ENCODE measurements at regions not wholly inside any gene's neighbourhood (a gene's known extent, or its start where the extent isn't known, plus 50 kb on each side); places are given as distances from the start of the nearest gene placed in this dataset.
A peak's percentile ranks its signal among the peaks of the same experiment; 100 is the strongest.

DNA sequence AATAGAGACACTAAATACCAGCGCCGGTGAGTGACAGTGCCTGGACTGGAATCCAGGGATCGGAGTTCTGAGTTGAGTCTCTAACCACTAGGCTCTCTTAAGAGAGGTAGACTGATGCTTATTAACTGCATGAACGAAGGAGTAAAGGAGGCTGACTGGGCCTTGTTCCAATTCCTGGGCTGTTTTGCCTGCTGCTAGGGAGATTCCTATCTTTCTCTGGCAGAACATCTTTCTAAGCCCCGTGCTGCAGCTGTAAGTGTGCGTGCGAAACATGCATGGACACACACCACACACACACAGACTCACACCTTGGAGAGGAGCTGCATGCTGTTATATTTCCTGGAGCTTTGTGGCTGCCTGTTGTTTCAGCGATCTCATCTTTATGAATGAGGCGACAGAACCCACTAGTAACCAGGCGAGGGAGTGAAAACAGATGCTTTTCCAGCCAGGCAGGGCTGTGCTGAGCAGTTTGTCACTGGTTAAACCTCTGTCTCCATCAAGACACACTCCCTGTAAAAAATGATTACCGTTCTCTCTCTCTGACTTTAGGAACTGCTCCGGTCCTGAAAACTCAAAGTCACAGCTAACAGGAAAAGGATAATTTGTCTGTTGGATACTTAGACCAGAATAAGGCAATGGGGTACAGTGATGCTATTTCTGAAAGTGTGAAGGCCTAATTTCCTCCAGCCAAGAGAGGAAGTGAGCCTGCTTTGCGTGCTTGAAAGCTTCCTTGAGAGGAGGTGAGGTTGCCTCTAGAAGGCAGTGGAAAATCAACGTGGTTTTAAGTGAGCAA lies 157.4 kb upstream of the ZNF217 start:
- DNase-seq (ENCODE audit: low read depth): peak; percentile 59

DNA sequence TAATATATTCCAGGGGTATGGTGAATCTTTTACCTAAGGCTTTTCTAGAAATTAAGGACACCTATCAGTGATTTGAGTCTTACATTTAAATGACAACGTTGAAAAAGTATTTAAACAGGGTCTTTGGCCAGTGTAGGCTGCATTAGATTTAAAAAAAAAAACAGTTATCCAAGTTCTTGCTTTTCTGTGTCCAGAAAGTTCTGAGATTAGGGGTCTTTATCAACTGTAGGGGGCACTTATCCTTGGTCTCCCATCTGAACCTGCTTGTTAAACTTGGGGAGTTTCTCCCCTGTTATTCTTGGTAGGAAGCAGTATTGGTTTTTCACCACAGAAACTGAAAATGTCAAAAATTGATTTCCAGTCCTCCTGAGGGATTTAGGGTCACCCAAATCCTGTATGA lies 155.9 kb upstream of the ZNF217 start:
- DNase-seq (ENCODE audit: low read depth): no peak

DNA sequence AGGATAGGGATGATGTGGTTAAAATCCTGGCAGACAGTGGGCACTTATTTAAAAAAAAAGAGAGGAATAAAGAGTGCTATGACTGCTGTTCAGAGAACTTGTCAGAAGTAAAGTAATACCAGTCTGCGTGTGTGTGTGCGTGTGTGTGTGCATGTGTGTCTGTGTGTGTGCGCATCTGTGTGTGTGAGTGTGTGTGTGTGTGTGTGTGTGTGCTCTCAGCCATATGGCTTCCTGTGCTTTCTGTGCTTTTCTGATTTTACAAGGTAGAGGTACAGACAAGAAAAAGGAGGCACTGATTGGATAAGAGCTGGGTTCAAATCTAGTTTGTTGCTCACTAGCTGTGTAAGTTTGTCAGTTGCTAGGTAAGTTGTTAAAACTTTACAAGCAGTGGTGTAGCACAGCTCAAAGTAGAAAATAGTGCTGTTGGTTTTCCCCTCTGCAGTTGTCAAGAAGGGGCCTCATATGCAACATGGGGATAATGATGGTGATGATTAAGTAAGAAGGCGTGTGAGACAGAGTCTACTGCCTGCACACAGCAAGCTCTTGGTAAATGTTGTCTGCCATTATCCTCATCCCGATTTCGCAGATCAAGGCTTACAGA lies 155.3 kb upstream of the ZNF217 start:
- peak; percentile 49 for DNase-seq (ENCODE audit: low read depth)

DNA sequence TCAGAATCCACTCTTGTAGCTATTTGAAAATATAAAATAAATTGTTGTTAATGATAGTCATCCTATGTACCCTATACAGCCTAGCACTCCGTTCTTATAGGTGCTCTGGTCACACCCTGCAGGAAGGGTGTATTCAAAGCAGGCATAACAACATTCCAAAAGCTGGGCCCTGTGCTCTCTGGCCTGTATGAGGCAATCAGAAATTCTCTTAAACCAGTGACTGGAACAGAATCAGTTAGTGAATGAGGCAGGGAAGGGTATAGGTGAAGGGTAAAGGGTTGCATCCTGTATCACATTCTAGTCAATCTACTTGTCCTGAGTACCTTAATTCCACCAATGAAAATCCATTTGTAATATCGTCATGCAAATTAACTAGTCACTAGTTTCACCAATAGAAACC lies 154.5 kb upstream of the ZNF217 start:
- no peak for DNase-seq (ENCODE audit: low read depth)

DNA sequence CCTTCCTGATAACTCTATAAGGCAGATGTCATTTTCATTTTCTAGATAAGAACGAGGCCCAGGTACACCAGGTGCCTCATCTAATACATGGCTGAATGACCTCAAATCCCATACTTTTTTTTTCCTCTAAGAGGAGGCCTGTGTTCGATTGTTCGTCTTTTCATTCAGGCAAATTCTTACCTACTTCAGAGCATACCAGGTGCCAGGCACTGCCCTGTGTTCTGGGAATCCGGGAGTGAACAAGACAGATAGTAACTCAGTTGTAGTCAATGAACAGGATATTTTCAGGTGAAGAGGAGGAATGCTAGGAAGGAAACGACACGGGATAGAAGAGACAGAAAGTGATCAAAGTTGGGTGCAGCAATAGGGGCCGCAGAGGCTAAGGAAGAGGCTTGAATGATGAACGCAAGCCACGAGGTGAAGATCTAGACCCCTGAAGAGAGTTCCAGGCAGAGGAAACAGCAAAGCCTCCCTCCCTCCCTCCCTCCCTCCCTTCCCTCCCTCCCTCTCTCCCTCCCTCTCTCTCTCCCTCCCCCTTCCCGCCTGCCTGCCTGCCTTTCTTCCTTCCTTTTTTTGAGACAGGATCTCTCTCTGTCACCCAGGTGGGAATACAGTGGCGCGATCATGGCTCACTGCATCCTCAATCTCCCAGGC lies 150.1 kb upstream of the ZNF217 start:
- DNase-seq (ENCODE audit: low read depth): no peak

DNA sequence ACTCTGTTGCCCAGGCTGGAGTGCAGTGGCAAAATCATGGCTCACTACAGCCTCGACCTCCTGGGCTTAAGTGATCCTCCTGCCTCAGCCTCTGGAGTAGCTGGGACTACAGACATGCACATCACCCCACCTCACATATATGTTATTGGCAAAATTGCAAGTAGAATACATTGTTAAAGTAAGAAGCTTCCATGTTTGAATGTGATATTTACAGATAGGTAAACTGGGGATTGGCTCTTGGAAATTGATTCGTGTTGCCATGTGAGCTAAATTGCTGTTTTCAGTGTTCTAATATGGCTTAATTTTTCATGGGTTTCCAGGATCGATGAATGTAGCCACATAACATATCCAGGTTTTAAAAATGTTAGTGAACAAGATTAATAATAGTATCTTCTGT lies 149.0 kb upstream of the ZNF217 start:
- no peak for DNase-seq (ENCODE audit: low read depth)

DNA sequence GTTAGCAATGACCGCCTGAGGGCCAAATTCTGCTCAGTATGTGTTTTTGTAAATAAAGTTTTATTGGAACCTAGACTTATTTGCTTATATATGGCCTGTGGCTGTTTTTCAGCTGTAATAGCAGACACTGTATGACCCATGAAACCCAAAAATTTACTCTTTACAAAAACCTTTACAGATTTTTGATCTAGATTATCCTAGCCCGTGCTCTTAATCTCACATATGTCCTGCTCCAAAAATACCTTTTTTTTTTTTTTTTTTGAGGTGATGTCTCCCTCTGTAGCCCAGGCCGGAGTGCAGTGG lies 148.0 kb upstream of the ZNF217 start:
- DNase-seq (ENCODE audit: low read depth): no peak

DNA sequence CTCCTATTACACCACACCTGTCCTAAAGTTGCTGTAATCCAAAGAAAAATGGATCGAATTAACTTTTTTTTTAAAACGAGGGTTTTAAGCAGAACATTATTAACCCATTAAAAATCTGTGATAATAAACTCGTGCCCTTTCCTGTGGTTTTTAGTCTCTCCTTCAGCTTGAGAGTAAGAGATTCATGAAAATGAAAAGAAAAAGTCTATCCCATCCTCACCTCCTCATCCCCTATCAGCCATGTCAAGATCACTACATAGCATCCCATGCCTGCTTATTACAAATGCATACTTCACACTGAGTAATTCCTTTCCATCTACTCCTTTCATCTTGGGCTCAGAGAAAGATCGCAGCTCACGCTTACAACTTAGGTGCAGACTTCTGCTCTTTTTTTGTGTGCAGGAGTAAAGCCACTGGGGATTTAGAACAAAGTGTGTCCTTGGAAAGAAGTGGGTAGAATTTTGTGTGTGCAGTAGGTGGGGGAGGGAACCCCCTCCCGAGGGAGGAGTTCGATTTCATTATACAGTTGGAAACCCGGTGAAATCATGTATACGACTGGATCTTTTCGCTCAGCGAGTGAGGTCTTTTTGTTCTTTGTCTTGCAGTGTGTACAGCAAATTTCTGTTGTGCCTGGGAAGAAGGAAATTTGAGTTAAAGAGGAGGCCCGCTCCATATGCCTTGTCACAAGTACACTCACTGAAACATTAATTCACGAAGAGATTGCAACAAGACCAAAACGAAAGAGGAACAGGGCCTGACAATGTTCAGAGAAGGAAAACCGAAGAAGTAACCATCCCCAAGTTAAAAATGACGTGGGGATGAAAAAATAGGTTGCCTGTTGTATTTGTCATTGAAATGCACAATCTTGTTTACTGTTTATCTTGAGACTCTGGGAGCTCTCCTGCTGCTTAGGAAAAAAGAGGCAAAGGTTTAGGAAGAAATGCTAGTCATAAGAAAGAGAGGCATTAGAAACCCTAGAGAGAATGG lies 146.5 kb upstream of the ZNF217 start:
- no peak for DNase-seq (ENCODE audit: low read depth)

DNA sequence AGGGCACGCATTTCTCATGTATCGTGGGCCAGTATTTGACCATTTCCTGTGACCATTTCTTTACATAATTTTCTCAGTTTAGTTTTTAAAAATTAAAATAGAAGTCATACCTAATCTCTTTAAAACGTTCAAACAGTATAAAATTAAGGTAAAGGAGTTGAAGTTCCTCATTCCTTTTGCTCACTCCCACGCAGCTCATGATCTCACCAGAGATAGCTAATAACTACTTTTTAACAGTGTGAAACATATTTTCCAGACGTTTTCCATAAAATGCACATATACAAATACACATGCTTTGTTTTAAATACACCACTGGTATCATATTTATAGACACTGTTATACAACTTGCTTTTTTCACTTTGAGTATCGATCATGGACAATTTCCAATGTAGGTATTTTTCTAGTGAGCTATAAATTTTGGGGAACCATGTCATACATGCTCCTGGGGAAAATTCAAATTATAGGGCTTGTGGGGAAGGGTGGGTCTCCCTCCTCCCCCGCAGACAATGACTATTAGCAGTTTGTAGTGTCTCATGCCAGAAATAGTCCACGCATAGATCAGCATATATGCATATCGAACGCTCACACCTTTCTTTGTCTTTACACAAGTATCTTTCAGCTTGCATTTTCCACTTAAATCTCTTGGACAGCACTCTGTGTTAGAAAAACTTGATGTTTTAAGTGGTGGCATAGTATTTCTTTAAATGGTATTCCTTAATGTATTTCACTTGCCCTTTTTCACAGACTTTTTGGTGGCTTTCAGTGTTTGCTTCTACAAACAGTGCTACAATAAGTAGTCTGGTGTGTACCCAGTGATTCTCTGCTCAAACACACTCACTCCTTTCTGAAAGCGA lies 145.5 kb upstream of the ZNF217 start:
- no peak for DNase-seq (ENCODE audit: low read depth)

DNA sequence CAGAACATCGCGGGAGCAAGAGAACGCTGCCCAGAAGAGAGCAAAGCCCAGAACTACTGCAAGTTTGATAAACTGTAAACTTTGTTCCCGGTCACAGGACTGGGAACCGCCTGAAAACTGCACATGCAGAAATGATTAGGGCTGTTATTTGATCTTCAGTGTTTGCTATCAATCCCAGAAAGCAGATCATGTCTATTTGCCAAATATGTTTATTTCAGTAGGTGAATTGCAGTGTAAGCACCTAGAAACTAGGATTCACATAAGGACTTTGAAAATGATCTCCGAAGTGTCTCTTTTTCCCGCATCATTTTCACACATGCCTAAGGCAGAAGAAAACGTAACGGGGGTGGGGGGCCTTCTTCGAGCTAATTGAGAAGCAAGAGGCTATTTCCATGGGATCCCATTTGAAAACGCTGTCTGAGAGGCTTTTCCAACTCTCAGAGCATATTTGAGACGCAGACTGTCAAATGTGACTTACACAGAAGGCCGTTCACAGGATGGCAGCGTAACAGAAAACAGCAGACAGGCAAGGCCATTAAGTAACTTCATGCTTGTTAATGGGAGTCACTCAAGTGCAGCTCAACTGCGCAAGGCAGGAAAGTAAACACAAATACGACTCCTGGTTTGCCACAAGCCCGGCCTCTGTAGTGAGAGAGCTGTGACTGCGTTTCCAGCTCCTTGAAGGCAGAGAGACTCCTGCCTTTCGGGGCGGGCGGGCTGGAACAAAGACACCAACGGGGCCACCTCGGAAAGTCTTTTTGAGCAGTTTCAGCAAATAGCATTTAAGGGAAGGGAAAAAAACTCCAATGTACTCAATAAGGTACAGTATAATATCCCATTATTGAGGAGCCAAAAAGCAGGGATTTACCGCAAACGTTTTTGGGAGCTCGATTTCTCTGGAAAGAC lies 144.7 kb upstream of the ZNF217 start:
- peak; percentile 94 for DNase-seq (ENCODE audit: low read depth)

DNA sequence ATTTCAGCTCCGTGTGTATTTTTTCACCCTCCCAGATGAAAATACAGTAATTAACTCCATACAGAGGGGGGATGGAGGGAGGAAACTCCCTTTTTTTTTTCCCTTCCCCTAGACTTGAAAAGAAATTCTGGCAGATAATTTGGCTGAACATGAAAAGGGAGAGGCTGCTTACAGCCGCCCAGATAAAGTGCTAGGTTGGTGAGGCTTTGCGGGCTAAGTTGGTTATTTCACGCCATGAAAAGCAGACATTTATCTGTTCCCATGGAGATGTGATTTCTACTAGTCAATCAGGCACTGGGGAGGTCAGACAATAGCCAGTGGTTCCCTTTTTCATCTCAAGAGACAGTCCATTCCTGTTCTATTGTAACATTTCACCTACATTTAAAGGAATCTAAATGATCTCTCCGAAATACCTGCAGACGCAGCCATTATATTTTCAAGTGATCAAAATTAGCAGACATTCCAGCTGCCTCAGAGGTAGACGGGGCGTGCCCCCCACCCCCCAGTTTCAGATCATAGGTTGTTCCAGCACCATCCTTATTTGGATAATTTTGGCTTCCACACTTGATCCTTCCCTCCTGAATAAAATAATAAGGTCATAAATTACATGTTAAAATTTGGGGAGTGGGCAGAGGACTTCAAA lies 143.9 kb upstream of the ZNF217 start:
- DNase-seq (ENCODE audit: low read depth): peak; percentile 13

DNA sequence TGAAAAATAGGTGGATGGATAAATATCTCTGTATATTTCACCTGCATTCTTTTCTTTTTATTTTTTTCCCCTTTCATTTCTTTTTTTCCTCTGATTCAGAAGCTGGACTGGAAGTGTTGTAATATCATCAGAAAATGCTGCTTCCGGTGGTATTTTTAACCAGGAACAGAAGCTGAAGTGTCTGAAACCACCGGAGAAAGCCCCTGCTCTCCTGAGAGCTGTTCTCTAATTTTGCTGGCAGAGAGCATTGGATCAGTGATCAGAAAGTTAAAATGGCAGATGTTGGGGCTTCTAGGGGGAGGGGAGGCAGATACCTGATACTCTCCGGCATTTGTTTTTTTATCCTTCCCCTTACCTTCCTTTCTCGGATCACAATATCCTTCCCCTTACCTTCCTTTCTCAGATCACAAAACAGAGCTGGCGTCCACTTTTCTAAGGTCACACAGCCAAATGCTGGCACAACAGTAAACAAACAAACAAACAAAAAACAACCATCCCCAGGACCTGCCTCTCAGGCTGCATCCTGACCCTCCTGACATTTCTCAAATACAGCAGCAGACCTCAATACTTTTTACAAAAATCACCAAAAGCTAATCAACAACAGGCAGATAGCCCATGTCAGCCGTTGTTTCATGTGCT lies 143.2 kb upstream of the ZNF217 start:
- DNase-seq (ENCODE audit: low read depth): peak; percentile 55

DNA sequence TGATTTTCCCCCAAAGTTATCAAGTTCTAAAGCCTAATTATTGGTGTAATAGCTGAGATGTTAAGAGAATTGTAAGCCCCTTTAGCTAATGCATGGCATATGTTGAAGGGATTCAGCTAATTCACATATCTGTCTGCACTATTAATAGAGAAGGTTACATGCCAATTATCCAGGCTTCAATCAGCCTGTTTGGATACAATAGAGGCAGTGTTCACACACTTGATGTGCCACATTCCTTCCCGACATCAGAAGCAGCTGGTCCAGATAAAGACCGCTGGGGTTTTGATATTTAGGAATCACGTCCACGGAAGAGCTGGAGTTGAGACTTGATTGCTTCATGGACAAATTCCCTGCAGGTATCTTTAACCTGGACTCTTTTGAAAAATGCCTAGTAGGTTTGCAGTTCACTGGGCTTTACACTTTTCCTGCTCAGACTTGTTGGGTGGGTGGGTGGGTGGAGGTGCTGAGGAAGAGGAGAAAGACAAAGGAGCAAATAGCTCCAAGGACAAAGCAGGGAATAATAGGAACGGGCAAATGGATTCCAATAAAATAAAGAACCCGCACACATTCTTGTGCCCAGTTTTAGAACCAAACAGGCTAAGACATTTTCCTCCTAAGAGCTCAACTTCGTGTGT lies 142.6 kb upstream of the ZNF217 start:
- DNase-seq (ENCODE audit: low read depth): peak; percentile 83

DNA sequence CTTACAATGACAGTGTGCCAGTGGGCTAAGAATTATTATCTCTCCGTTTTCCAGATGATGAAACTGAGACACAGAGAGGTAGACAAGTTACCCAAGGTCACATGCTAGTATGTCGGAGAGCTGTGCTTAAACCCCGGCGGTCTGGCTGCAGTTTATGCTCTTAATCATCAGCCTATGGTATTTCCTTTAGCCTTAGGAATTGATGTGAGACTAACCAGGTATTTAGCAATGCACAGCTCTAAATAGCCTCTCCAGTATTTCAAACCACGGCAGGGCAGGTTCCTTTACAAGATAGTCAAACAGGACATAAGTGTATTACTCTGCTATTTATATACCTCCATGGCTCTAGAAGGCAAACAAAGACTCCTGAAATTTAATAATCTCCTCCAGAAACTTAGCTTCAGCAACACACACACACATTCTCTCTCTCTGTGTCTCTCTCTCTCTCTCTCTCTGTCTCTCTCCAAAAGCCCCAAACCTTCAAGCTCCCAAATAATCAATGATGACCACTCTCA lies 142.0 kb upstream of the ZNF217 start:
- peak; percentile 59 for DNase-seq (ENCODE audit: low read depth)

DNA sequence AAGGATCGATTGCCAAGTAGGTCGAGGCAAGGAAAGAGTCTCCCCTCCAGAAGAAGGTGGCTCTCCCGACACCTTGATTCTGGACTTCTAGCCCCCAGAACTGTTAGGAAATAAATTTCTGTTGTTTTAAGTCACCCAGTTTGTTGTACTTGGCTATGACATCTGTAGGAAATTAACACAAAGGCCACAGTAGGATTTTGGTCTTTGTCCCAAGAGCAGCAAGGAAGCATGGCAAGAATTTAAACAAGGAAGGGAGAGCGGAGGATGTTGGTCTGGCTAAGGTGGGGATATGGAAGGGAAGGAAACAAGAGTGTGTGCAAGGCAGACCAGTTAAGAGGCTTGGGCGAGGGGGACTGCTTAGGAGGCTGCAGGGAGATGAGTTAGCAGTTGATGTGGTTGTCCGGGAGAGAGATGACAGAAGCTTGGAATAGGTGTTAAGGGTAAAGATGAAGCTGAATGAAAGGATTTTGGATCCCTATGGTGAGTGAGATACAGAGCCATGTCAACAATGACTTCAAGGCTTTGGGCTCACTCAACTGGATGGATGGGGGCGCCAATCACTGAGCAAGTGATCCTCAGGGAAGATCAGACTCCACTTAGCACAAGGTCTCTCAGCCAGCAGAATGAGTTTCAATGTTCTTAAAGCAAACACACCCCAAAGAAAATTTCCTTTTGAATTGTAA lies 140.5 kb upstream of the ZNF217 start:
- no peak for DNase-seq (ENCODE audit: low read depth)

DNA sequence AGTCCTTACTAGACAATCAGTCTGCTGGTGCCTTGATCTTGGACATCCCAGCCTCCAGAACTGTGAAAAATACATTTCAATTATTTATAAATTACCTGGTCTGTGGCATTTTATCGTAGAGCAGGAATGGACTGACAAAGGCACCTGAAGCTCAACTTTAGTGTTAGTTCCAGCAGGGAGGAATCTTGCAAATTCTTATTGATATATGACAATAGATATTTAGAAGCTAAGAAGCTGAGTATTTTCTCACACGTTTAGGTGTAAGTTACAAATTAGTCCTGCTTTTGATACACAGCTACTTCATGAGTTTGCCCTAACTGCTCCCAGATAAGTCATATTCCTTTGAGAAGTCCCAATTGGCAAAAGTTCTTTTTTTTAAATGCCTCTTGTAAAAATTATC lies 138.0 kb upstream of the ZNF217 start:
- no peak for DNase-seq (ENCODE audit: low read depth)

DNA sequence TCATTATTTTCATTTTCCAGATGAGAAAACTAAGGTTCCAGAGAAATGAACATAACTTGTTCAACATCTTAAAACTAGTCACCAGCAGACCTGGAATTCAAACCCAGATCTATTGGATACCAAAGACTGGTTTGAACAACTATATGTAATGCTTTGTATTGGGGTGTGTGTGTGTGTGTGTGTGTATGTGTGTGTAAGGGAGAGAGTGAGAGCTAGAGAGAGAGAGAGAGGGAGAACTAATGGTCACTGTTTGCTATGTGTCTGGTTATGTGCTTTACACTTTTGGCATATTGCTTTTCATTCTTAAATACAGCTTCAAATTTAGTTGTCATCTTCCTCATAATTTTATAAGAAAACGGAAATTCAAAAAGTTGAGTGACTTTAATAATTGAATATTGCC lies 134.7 kb upstream of the ZNF217 start:
- DNase-seq (ENCODE audit: low read depth): no peak

Data from myocyte (in vitro differentiated cells).